Keratinocyte (primary cell): ENCODE measurements at regions not wholly inside any gene's neighbourhood (a gene's known extent, or its start where the extent isn't known, plus 50 kb on each side); places are given as distances from the start of the nearest gene placed in this dataset.

Experiments used
- DNase-seq: peaks from one replicate; pipeline ENCODE4 v3.0.0-alpha.2; 2011; ENCODE audit warnings: low read depth, missing footprints, low spot score
- FAIRE-seq: peaks from 2 replicates; lab custom pipeline; 2011; peaks lifted over from hg19 to GRCh38; lab: Jason Lieb, UNC
- H2AFZ ChIP-seq: 2 replicates; pipeline ENCODE4 v1.6.0; 2012; ENCODE audit warnings: low read length, control low read depth, inconsistent platforms; ENCODE audit not compliant: control insufficient read depth
- H3K27ac ChIP-seq: 2 replicates; pipeline ENCODE4 v1.5.1; 2011; ENCODE audit warnings: low read length; ENCODE audit not compliant: control insufficient read depth, insufficient read depth
- H3K27me3 ChIP-seq: 3 replicates; pipeline ENCODE4 v1.6.0; 2011; ENCODE audit warnings: low read length; ENCODE audit not compliant: control insufficient read depth, insufficient read depth; ENCODE audit errors: extremely low read depth
- H3K36me3 ChIP-seq, 2 experiments: 2 replicates in 1 of 2; 3 replicates in 1 of 2; pipeline ENCODE4 v1.5.1; 2011; ENCODE audit warnings: low read length in 2 of 2, mild to moderate bottlenecking in 1 of 2; ENCODE audit not compliant: control insufficient read depth in 2 of 2, insufficient read depth in 2 of 2; ENCODE audit errors: extremely low read depth in 1 of 2
- H3K4me1 ChIP-seq: 3 replicates; pipeline ENCODE4 v1.5.1; 2011; ENCODE audit warnings: low read length; ENCODE audit not compliant: control insufficient read depth, insufficient read depth; ENCODE audit errors: extremely low read depth
- H3K4me2 ChIP-seq: 3 replicates; pipeline ENCODE4 v1.6.0; 2011; ENCODE audit warnings: low read depth, low read length; ENCODE audit not compliant: control insufficient read depth, insufficient read depth; ENCODE audit errors: extremely low read depth
- H3K4me3 ChIP-seq, 3 experiments: fragments of 200-600 bp in 1 of 3; sonication (generic) in 1 of 3; 2 replicates in 2 of 3; 3 replicates in 1 of 3; pipeline ENCODE4 v1.5.1; 2011 to 2016; ENCODE audit warnings: low read length in 3 of 3, mild to moderate bottlenecking in 3 of 3, control low read depth in 2 of 3, inconsistent platforms in 1 of 3, low read depth in 1 of 3, mixed read lengths in 1 of 3, mixed run types in 1 of 3, moderate library complexity in 1 of 3; ENCODE audit not compliant: control insufficient read depth in 2 of 3, insufficient read depth in 2 of 3; ENCODE audit errors: extremely low read depth in 1 of 3
- H3K79me2 ChIP-seq: 2 replicates; pipeline ENCODE4 v1.6.0; 2012; ENCODE audit warnings: low read length; ENCODE audit not compliant: control insufficient read depth, insufficient read depth
- H3K9ac ChIP-seq: 3 replicates; pipeline ENCODE4 v1.6.0; 2011; ENCODE audit warnings: low read length; ENCODE audit not compliant: control insufficient read depth, insufficient read depth; ENCODE audit errors: extremely low read depth
- H3K9me1 ChIP-seq: 3 replicates; pipeline ENCODE4 v1.6.0; 2011; ENCODE audit warnings: low read length; ENCODE audit not compliant: control insufficient read depth, insufficient read depth; ENCODE audit errors: extremely low read depth
- H3K9me3 ChIP-seq: 2 replicates; pipeline ENCODE4 v1.5.1; 2012; ENCODE audit warnings: low read depth, low read length; ENCODE audit not compliant: control insufficient read depth
- H4K20me1 ChIP-seq: 3 replicates; pipeline ENCODE4 v1.6.0; 2011; ENCODE audit warnings: low read length; ENCODE audit not compliant: control insufficient read depth, insufficient read depth; ENCODE audit errors: extremely low read depth
- CTCF ChIP-seq, 3 experiments: IDR thresholded peaks in 1 of 3; conservative IDR thresholded peaks in 1 of 3; optimal IDR thresholded peaks in 1 of 3; 2 replicates in 2 of 3; 3 replicates in 1 of 3; pipeline versions ENCODE3 to v1.5.1; 2011; ENCODE audit warnings: low read length in 3 of 3, mild to moderate bottlenecking in 3 of 3, moderate library complexity in 2 of 3, control low read depth in 1 of 3, inconsistent platforms in 1 of 3; ENCODE audit not compliant: insufficient read depth in 2 of 3; ENCODE audit errors: extremely low read depth in 1 of 3
- EZH2 ChIP-seq: IDR thresholded peaks from one replicate; pipeline ENCODE4 v1.6.1; 2012; ENCODE audit warnings: inconsistent platforms, mild to moderate bottlenecking, low read length, moderate library complexity
- dilution Hi-C: fragments of 300-500 bp; cut with MboI; formaldehyde crosslinking; loops from one replicate; pipeline ENCODE4 v1.7.0; 2020; ENCODE audit warnings: low sequenced_read_pairs; ENCODE audit not compliant: extremely low pct_ligation_motif_present

GRCh38 chr7:126368-126767, 66.0 kb upstream of the FAM20C start:
- dilution Hi-C loops, result no loop called here
- Histone ChIP-seq H3K9me3 (no peaks in the 10 kb centered on the region), H3K79me2 (no peaks in the 10 kb centered on the region), H3K9me1 (no peaks in the 10 kb centered on the region), H3K4me1 (no peaks in the 10 kb centered on the region), H3K4me3 (no peak overlapping the region), H3K9ac (no peak overlapping the region), H3K27ac (no peak overlapping the region), H4K20me1 (no peaks in the 10 kb centered on the region), H3K36me3 (no peaks in the 10 kb centered on the region), H3K4me2 (no peak overlapping the region), H3K27me3 (peaks cover 19% of the 10 kb centered on the region), H2AFZ (no peak overlapping the region)
- DNase-seq, result no peak
- no peak for FAIRE-seq
- TF ChIP-seq CTCF (optimal IDR thresholded peaks at IDR 0.05 in 1 of 3, IDR thresholded peaks at IDR 0.05 in 1 of 3, conservative IDR thresholded peaks at IDR 0.05 in 1 of 3; ENCODE audit: extremely low read depth in 1 of 3, insufficient read depth in 2 of 3, low read length in 3 of 3) (no peak), EZH2 (no peak)

- peaks cover 14% of the 10 kb centered on the region for H3K27me3 ChIP-seq
- no peak overlapping the region for H3K4me3 ChIP-seq
These were observed 65.2 kb upstream of the FAM20C start for GRCh38 chr7:127064-127598.

More at GRCh38 chr7:127064-127598, 65.2 kb upstream of the FAM20C start:
- H2AFZ ChIP-seq, result no peak overlapping the region
- H3K9ac ChIP-seq, result no peak overlapping the region
- TF ChIP-seq CTCF (optimal IDR thresholded peaks at IDR 0.05 in 1 of 3, IDR thresholded peaks at IDR 0.05 in 1 of 3, conservative IDR thresholded peaks at IDR 0.05 in 1 of 3; ENCODE audit: extremely low read depth in 1 of 3, insufficient read depth in 2 of 3, low read length in 3 of 3) (no peak), EZH2 (no peak)
- DNase-seq (no peak), FAIRE-seq (no peak)
- no peak overlapping the region for H3K27ac ChIP-seq
- no peaks in the 10 kb centered on the region for H4K20me1 ChIP-seq
- H3K9me1 ChIP-seq, result no peaks in the 10 kb centered on the region
- no peaks in the 10 kb centered on the region for H3K79me2 ChIP-seq
- H3K36me3 ChIP-seq, result no peaks in the 10 kb centered on the region
- H3K4me2 ChIP-seq, result no peak overlapping the region
- dilution Hi-C loops, result no loop called here
- H3K4me1 ChIP-seq, result no peaks in the 10 kb centered on the region
- no peaks in the 10 kb centered on the region for H3K9me3 ChIP-seq
